Activated CD8-positive, alpha-beta memory T cell treated with anti-CD3 and anti-CD28 coated beads, Interleukin-2, amount 50 U/mL, for 24 hours (primary cell): ENCODE measurements at regions not wholly inside any gene's neighbourhood (a gene's known extent, or its start where the extent isn't known, plus 50 kb on each side); places are given as distances from the start of the nearest gene placed in this dataset.
"Not testable (repeated sequence)": the region's sequence is repeated elsewhere in the genome, so short reads cannot be mapped to it uniquely, and the experiment has no call there.

Experiments
- DNase-seq: peaks from one replicate; pipeline ENCODE4 v3.0.0-alpha.2; 2020; ENCODE audit errors: extremely low read depth

- no peak for DNase-seq
Measured at GRCh38 chr2:111664275-111664850, 219.6 kb downstream of the ANAPC1 start.

- DNase-seq: no peak
Measured at GRCh38 chr2:111665011-111665410, 219.0 kb downstream of the ANAPC1 start.

GRCh38 chr2:111665551-111666116 is 218.4 kb downstream of the ANAPC1 start:
- DNase-seq: no peak

GRCh38 chr2:111666160-111666559 is 217.8 kb downstream of the ANAPC1 start:
- no peak for DNase-seq

- no peak for DNase-seq
Measured at GRCh38 chr2:111667001-111667400, 217.0 kb downstream of the ANAPC1 start.

- no peak for DNase-seq
Measured at GRCh38 chr2:111667542-111668273, 216.3 kb downstream of the ANAPC1 start.

- no peak for DNase-seq
Measured at GRCh38 chr2:111668274-111668616, 215.7 kb downstream of the ANAPC1 start.

GRCh38 chr2:111668741-111669140 is 215.3 kb downstream of the ANAPC1 start:
- no peak for DNase-seq

GRCh38 chr2:111669928-111670695 is 213.9 kb downstream of the ANAPC1 start:
- DNase-seq: no peak

GRCh38 chr2:111670776-111671175 is 213.2 kb downstream of the ANAPC1 start:
- no peak for DNase-seq

- no peak for DNase-seq
Measured at GRCh38 chr2:111671426-111672150, 212.4 kb downstream of the ANAPC1 start.

- DNase-seq: not testable (repeated sequence)
Measured at GRCh38 chr2:111672641-111673040, 211.4 kb downstream of the ANAPC1 start.

GRCh38 chr2:111673526-111673925 is 210.5 kb downstream of the ANAPC1 start:
- DNase-seq: no peak

GRCh38 chr2:111675419-111676194 is 208.4 kb downstream of the ANAPC1 start:
- DNase-seq: no peak

- DNase-seq: no peak
Measured at GRCh38 chr2:111676291-111676822, 207.6 kb downstream of the ANAPC1 start.

- DNase-seq: no peak
Measured at GRCh38 chr2:111678161-111678560, 205.8 kb downstream of the ANAPC1 start.

- no peak for DNase-seq
Measured at GRCh38 chr2:111678651-111679050, 205.3 kb downstream of the ANAPC1 start.

GRCh38 chr2:111679202-111679601 is 204.8 kb downstream of the ANAPC1 start:
- DNase-seq: no peak

GRCh38 chr2:111684611-111685010 is 199.4 kb downstream of the ANAPC1 start:
- no peak for DNase-seq

GRCh38 chr2:111685342-111685741 is 198.7 kb downstream of the ANAPC1 start:
- DNase-seq: no peak

- no peak for DNase-seq
Measured at GRCh38 chr2:111686994-111687393, 197.0 kb downstream of the ANAPC1 start.
